Keratinocyte (primary cell): ENCODE measurements at regions not wholly inside any gene's neighbourhood (a gene's known extent, or its start where the extent isn't known, plus 50 kb on each side); places are given as distances from the start of the nearest gene placed in this dataset.

ENCODE experiments used
- DNase-seq: peaks from one replicate; pipeline ENCODE4 v3.0.0-alpha.2; 2011; ENCODE audit warnings: low read depth, missing footprints, low spot score
- FAIRE-seq: peaks from 2 replicates; lab custom pipeline; 2011; peaks lifted over from hg19 to GRCh38; lab: Jason Lieb, UNC
- H2AFZ ChIP-seq: 2 replicates; pipeline ENCODE4 v1.6.0; 2012; ENCODE audit warnings: low read length, control low read depth, inconsistent platforms; ENCODE audit not compliant: control insufficient read depth
- H3K27ac ChIP-seq: 2 replicates; pipeline ENCODE4 v1.5.1; 2011; ENCODE audit warnings: low read length; ENCODE audit not compliant: control insufficient read depth, insufficient read depth
- H3K27me3 ChIP-seq: 3 replicates; pipeline ENCODE4 v1.6.0; 2011; ENCODE audit warnings: low read length; ENCODE audit not compliant: control insufficient read depth, insufficient read depth; ENCODE audit errors: extremely low read depth
- H3K36me3 ChIP-seq, 2 experiments: 2 replicates in 1 of 2; 3 replicates in 1 of 2; pipeline ENCODE4 v1.5.1; 2011; ENCODE audit warnings: low read length in 2 of 2, mild to moderate bottlenecking in 1 of 2; ENCODE audit not compliant: control insufficient read depth in 2 of 2, insufficient read depth in 2 of 2; ENCODE audit errors: extremely low read depth in 1 of 2
- H3K4me1 ChIP-seq: 3 replicates; pipeline ENCODE4 v1.5.1; 2011; ENCODE audit warnings: low read length; ENCODE audit not compliant: control insufficient read depth, insufficient read depth; ENCODE audit errors: extremely low read depth
- H3K4me2 ChIP-seq: 3 replicates; pipeline ENCODE4 v1.6.0; 2011; ENCODE audit warnings: low read depth, low read length; ENCODE audit not compliant: control insufficient read depth, insufficient read depth; ENCODE audit errors: extremely low read depth
- H3K4me3 ChIP-seq, 3 experiments: fragments of 200-600 bp in 1 of 3; sonication (generic) in 1 of 3; 2 replicates in 2 of 3; 3 replicates in 1 of 3; pipeline ENCODE4 v1.5.1; 2011 to 2016; ENCODE audit warnings: low read length in 3 of 3, mild to moderate bottlenecking in 3 of 3, control low read depth in 2 of 3, inconsistent platforms in 1 of 3, low read depth in 1 of 3, mixed read lengths in 1 of 3, mixed run types in 1 of 3, moderate library complexity in 1 of 3; ENCODE audit not compliant: control insufficient read depth in 2 of 3, insufficient read depth in 2 of 3; ENCODE audit errors: extremely low read depth in 1 of 3
- H3K79me2 ChIP-seq: 2 replicates; pipeline ENCODE4 v1.6.0; 2012; ENCODE audit warnings: low read length; ENCODE audit not compliant: control insufficient read depth, insufficient read depth
- H3K9ac ChIP-seq: 3 replicates; pipeline ENCODE4 v1.6.0; 2011; ENCODE audit warnings: low read length; ENCODE audit not compliant: control insufficient read depth, insufficient read depth; ENCODE audit errors: extremely low read depth
- H3K9me1 ChIP-seq: 3 replicates; pipeline ENCODE4 v1.6.0; 2011; ENCODE audit warnings: low read length; ENCODE audit not compliant: control insufficient read depth, insufficient read depth; ENCODE audit errors: extremely low read depth
- H3K9me3 ChIP-seq: 2 replicates; pipeline ENCODE4 v1.5.1; 2012; ENCODE audit warnings: low read depth, low read length; ENCODE audit not compliant: control insufficient read depth
- H4K20me1 ChIP-seq: 3 replicates; pipeline ENCODE4 v1.6.0; 2011; ENCODE audit warnings: low read length; ENCODE audit not compliant: control insufficient read depth, insufficient read depth; ENCODE audit errors: extremely low read depth
- EZH2 ChIP-seq: IDR thresholded peaks from one replicate; pipeline ENCODE4 v1.6.1; 2012; ENCODE audit warnings: inconsistent platforms, mild to moderate bottlenecking, low read length, moderate library complexity
- dilution Hi-C: fragments of 300-500 bp; cut with MboI; formaldehyde crosslinking; loops from one replicate; pipeline ENCODE4 v1.7.0; 2020; ENCODE audit warnings: low sequenced_read_pairs; ENCODE audit not compliant: extremely low pct_ligation_motif_present
- TF ChIP-seq, protein P1 (sequence below), 3 experiments: IDR thresholded peaks in 1 of 3; conservative IDR thresholded peaks in 1 of 3; optimal IDR thresholded peaks in 1 of 3; 2 replicates in 2 of 3; 3 replicates in 1 of 3; pipeline versions ENCODE3 to v1.5.1; 2011; ENCODE audit warnings: low read length in 3 of 3, mild to moderate bottlenecking in 3 of 3, moderate library complexity in 2 of 3, control low read depth in 1 of 3, inconsistent platforms in 1 of 3; ENCODE audit not compliant: insufficient read depth in 2 of 3; ENCODE audit errors: extremely low read depth in 1 of 3

GRCh38 chr13:107767119-107767518 is 448.2 kb downstream of the LIG4 start:
- Histone ChIP-seq H3K9me3 (no peaks in the 10 kb centered on the region), H4K20me1 (no peaks in the 10 kb centered on the region), H3K27ac (no peak overlapping the region), H3K4me3 (no peak overlapping the region), H3K9ac (no peak overlapping the region), H3K9me1 (no peaks in the 10 kb centered on the region), H2AFZ (no peak overlapping the region), H3K79me2 (no peaks in the 10 kb centered on the region), H3K4me1 (no peaks in the 10 kb centered on the region), H3K36me3 (no peaks in the 10 kb centered on the region), H3K4me2 (no peak overlapping the region), H3K27me3 (no peaks in the 10 kb centered on the region)
- dilution Hi-C loops, result no loop called here
- DNase-seq (no peak), FAIRE-seq (no peak)
- no peak for TF ChIP-seq EZH2
- TF ChIP-seq, protein P1, sequence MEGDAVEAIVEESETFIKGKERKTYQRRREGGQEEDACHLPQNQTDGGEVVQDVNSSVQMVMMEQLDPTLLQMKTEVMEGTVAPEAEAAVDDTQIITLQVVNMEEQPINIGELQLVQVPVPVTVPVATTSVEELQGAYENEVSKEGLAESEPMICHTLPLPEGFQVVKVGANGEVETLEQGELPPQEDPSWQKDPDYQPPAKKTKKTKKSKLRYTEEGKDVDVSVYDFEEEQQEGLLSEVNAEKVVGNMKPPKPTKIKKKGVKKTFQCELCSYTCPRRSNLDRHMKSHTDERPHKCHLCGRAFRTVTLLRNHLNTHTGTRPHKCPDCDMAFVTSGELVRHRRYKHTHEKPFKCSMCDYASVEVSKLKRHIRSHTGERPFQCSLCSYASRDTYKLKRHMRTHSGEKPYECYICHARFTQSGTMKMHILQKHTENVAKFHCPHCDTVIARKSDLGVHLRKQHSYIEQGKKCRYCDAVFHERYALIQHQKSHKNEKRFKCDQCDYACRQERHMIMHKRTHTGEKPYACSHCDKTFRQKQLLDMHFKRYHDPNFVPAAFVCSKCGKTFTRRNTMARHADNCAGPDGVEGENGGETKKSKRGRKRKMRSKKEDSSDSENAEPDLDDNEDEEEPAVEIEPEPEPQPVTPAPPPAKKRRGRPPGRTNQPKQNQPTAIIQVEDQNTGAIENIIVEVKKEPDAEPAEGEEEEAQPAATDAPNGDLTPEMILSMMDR (optimal IDR thresholded peaks at IDR 0.05 in 1 of 3, IDR thresholded peaks at IDR 0.05 in 1 of 3, conservative IDR thresholded peaks at IDR 0.05 in 1 of 3; ENCODE audit: extremely low read depth in 1 of 3, insufficient read depth in 2 of 3, low read length in 3 of 3), result no peak

DNA sequence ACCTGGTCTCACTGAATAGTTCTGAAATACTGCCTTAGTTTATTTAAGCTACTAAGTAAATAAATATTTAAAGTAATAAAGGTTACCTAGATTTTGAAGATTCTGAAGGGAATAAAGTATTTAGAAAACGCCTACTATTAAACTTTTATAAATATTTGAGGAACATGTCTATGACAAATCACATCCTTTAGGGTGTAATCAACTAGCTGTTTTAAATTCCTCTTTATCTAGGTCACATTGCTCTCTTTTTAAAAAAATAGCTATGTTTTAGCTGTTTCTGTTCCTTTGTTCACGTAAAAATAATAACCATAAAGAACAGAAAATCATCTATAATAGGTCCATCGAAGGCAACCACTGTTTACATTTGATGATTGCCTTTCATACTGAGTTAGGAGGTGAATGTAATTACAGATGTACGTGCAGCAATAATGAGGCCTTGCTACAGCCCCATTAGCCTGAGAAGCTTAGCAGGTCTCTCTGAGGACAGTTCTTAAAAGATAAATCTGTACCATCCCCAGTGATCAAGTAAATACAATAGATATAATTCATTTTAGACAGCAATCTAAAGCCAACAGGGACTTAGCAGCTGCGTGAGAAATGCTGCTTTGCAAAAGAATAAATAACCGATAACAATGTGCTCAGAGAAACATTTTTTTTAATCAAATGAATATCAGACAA is 449.5 kb downstream of the LIG4 start:
- Histone ChIP-seq H4K20me1 (no peaks in the 10 kb centered on the region), H3K27ac (no peak overlapping the region), H3K9me1 (no peaks in the 10 kb centered on the region), H3K9ac (no peak overlapping the region), H3K9me3 (no peaks in the 10 kb centered on the region), H2AFZ (no peak overlapping the region), H3K4me1 (no peaks in the 10 kb centered on the region), H3K36me3 (no peaks in the 10 kb centered on the region), H3K4me2 (no peak overlapping the region), H3K4me3 (no peak overlapping the region), H3K79me2 (no peaks in the 10 kb centered on the region), H3K27me3 (no peaks in the 10 kb centered on the region)
- no peak for FAIRE-seq
- dilution Hi-C loops, result no loop called here
- TF ChIP-seq, protein P1 (optimal IDR thresholded peaks at IDR 0.05 in 1 of 3, IDR thresholded peaks at IDR 0.05 in 1 of 3, conservative IDR thresholded peaks at IDR 0.05 in 1 of 3; ENCODE audit: extremely low read depth in 1 of 3, insufficient read depth in 2 of 3, low read length in 3 of 3), result no peak
- no peak for TF ChIP-seq EZH2
- DNase-seq, result no peak
